Activated CD8-positive, alpha-beta memory T cell treated with anti-CD3 and anti-CD28 coated beads, Interleukin-2, amount 50 U/mL, for 4 hours (primary cell): ENCODE measurements at regions not wholly inside any gene's neighbourhood (a gene's known extent, or its start where the extent isn't known, plus 50 kb on each side); places are given as distances from the start of the nearest gene placed in this dataset.
"Not testable (repeated sequence)": the region's sequence is repeated elsewhere in the genome, so short reads cannot be mapped to it uniquely, and the experiment has no call there.

Source experiments
- DNase-seq: peaks from one replicate; pipeline ENCODE4 v3.0.0-alpha.2; 2020

- not testable (repeated sequence) for DNase-seq
Measured at GRCh38 chr3:185306286-185306685, 52.4 kb upstream of the EHHADH start.

- DNase-seq: no peak
Measured at GRCh38 chr3:185306847-185307246, 53.0 kb upstream of the EHHADH start.

GRCh38 chr3:185308126-185308754 is 54.4 kb upstream of the EHHADH start:
- peak; percentile 33 for DNase-seq

GRCh38 chr3:185309302-185309701 is 53.6 kb upstream of the MAP3K13 start:
- DNase-seq: no peak

- DNase-seq: no peak
Measured at GRCh38 chr3:185309795-185310194, 53.1 kb upstream of the MAP3K13 start.

GRCh38 chr3:185311991-185312390 is 50.9 kb upstream of the MAP3K13 start:
- DNase-seq: no peak
